C4-2B (cell line): ENCODE measurements at regions not wholly inside any gene's neighbourhood (a gene's known extent, or its start where the extent isn't known, plus 50 kb on each side); places are given as distances from the start of the nearest gene placed in this dataset.

Source experiments
- ZFX ChIP-seq: fragments of 450-650 bp; IDR thresholded peaks from 2 replicates; pipeline ENCODE4 v1.6.1; 2017
- TF ChIP-seq, protein P1 (sequence below): fragments of 450-650 bp; conservative IDR thresholded peaks from 2 replicates; pipeline ENCODE4 v1.5.1; 2017; ENCODE audit warnings: mild to moderate bottlenecking

DNA sequence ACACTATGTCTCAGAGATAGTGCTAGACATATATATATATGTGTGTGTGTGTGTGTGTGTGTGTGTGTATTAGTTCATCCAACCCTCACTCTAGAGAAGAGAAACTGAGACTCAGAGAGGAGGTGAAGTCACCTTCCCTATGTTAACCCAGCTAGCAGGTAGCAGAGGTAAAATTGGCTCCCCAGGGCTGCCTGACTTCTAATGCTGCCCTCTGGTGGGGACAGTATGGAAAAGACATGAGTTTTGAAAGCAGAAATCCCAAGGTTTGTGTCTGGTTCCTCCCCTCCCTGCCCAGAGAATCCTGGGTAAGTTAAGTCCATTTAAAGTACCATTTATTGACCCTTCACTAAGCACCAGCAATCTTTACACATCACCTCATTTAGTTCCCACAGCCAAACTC is 137.7 kb downstream of the THNSL2 start:
- TF ChIP-seq, protein P1, sequence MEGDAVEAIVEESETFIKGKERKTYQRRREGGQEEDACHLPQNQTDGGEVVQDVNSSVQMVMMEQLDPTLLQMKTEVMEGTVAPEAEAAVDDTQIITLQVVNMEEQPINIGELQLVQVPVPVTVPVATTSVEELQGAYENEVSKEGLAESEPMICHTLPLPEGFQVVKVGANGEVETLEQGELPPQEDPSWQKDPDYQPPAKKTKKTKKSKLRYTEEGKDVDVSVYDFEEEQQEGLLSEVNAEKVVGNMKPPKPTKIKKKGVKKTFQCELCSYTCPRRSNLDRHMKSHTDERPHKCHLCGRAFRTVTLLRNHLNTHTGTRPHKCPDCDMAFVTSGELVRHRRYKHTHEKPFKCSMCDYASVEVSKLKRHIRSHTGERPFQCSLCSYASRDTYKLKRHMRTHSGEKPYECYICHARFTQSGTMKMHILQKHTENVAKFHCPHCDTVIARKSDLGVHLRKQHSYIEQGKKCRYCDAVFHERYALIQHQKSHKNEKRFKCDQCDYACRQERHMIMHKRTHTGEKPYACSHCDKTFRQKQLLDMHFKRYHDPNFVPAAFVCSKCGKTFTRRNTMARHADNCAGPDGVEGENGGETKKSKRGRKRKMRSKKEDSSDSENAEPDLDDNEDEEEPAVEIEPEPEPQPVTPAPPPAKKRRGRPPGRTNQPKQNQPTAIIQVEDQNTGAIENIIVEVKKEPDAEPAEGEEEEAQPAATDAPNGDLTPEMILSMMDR: peak; percentile 73
- no peak for TF ChIP-seq ZFX
